GM19328 (cell line): ENCODE measurements at regions not wholly inside any gene's neighbourhood (a gene's known extent, or its start where the extent isn't known, plus 50 kb on each side); places are given as distances from the start of the nearest gene placed in this dataset.
"Not testable (repeated sequence)": the region's sequence is repeated elsewhere in the genome, so short reads cannot be mapped to it uniquely, and the experiment has no call there.

Source experiments
- ATAC-seq: cut with Tn5 transposase; IDR thresholded peaks from one replicate; pipeline ENCODE4 v1.9.1; 2021; ENCODE audit warnings: mild to moderate bottlenecking, moderate library complexity; ENCODE audit not compliant: unreplicated experiment

- no peak for ATAC-seq
These were observed 224.2 kb downstream of the RCHY1 start for GRCh38 chr4:75289914-75290582.

GRCh38 chr4:75287738-75288517, 226.3 kb downstream of the RCHY1 start:
- ATAC-seq = no peak

- ATAC-seq = no peak
These were observed 228.4 kb downstream of the RCHY1 start for GRCh38 chr4:75285837-75286236.

GRCh38 chr4:75284831-75285230, 229.4 kb downstream of the RCHY1 start:
- ATAC-seq = no peak

DNA sequence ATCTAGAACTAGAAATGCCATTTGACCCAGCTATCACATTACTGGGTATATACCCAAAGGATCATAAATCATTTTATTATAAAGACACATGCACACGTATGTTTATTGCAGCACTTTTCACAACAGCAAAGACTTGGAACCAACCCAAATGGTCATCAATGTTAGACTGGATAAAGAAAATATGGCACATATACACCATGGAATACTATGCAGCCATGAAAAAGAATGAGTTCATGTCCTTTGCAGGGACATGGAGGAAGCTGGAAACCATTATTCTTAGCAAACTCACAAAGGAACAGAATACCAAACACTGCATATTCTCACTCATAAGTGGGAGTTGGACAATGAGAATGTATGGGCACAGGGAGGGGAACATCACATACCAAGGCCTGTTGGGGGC, 233.7 kb downstream of the RCHY1 start:
- not testable (repeated sequence) for ATAC-seq

GRCh38 chr4:75259306-75259705, 254.9 kb downstream of the RCHY1 start:
- no peak for ATAC-seq

GRCh38 chr4:75255261-75255660, 258.9 kb downstream of the RCHY1 start:
- no peak for ATAC-seq

DNA sequence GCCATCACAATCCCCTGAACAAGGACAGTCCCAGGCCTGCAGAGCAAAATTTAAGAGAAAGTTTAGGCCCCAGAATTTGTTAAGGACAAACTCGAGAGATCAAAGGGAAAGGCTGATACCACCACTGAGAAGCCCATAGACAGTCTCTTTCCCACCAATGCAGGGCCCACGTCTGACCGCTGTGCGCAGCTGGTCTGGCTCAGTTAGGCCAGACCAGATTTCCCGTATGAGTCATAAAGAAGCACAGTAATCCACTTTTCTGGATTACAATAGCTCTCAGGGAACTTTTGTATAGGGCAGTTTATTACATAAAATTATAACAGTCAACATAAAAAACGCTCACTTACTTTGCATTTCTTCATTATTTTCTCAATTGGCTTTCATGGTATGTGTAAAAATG, 259.5 kb downstream of the RCHY1 start:
- ATAC-seq = no peak

DNA sequence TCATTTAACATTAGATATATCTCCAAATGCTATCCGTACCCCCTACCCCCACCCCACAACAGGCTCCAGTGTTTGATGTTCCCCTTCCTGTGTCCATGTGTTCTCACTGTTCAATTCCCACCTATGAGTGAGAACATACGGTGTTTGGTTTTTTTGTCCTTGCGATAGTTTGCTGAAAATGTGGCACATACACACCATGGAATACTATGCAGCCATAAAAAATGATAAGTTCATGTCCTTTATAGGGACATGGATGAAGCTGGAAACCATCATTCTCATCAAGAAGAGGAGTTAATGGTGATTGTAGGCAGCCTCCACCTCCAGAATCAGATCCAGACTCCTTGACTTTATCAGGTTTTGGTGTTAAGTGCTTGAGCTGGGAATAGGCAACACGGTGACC, 261.1 kb downstream of the RCHY1 start:
- ATAC-seq = not testable (repeated sequence)

DNA sequence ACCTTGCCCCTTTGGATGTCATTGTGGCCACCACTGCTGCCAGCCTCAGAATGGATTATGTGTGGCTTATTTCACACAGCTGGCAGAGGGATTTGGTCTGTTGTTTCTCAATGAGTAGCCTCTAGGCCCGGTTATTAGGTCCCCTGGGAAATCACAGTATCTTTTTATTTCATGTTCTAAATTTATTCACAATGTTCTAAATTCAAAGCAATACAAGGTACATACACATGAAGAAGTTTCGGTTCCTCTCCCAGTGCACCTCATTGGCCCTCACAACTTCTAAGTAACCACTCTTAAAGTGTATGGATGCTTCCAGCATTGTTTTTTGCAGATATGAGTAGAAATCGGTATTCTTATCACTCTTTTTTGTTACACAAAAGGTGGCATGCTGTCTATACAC, 262.7 kb downstream of the RCHY1 start:
- peak; percentile 88 for ATAC-seq

GRCh38 chr4:75249739-75250138, 264.5 kb downstream of the RCHY1 start:
- no peak for ATAC-seq

- ATAC-seq = no peak
These were observed 265.3 kb downstream of the RCHY1 start for GRCh38 chr4:75248770-75249407.

DNA sequence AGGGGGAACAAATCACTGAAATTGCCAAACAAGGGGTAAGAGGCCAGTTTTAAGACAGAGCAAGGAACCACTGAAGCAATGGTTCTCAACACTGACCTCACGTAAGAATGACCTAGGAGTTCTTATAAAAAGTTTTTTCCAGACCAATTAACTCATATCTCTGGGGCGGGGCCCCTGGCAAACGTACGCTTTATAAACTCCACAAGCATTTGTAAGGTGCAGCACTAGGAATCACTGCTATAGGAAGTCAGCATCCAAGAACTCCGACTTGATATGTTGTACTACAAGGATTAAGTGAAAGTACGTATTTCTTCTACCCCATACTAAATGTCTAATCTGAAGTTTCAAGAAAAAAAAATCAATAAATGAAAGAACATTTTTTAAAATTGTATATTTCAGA, 269.9 kb downstream of the RCHY1 start:
- no peak for ATAC-seq

DNA sequence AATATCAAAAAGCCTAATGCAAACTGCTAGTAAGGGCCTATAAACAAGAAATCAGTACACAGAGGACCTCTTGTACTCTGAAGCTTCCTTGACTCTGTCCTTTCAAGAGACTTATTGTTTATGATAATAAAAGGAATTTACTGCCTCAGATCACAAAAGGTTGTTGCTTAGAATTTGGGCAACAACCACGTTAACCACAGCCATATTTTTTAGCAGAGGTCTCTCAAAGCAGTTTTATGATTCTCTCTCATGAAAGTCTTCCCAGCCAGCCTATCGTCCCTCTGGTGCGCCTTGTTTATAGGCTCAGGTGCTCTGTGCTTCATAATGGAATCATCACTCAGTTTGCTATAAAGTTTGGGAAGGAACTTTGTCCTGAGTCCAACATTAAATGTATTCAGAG, 270.6 kb downstream of the RCHY1 start:
- ATAC-seq = no peak

GRCh38 chr4:75235359-75235951, 278.7 kb downstream of the RCHY1 start:
- ATAC-seq = peak; percentile 99

DNA sequence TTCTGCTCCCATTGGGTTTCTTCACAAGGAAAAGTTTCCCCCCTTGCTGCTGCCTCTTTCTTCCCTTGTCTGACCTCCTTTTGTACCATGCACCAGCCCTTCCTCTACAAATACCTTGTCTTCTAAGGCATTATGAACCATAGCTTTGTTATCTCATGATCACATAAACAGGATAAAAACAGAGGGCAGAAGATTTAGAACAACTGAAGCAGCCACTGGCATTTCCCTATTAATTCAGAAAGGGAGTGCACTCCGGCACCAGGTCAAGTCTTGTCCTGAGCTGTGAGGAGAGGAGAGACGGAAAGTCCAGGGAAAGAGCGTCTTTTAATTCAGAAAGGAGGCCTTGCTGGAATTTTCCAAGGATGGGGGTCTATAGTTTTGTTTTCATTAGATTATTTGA, 281.7 kb downstream of the RCHY1 start:
- ATAC-seq = no peak

- ATAC-seq = peak; percentile 75
These were observed 284.2 kb downstream of the RCHY1 start for GRCh38 chr4:75229806-75230570.

- no peak for ATAC-seq
These were observed 280.6 kb downstream of the PARM1 start for GRCh38 chr4:75213480-75213879.

DNA sequence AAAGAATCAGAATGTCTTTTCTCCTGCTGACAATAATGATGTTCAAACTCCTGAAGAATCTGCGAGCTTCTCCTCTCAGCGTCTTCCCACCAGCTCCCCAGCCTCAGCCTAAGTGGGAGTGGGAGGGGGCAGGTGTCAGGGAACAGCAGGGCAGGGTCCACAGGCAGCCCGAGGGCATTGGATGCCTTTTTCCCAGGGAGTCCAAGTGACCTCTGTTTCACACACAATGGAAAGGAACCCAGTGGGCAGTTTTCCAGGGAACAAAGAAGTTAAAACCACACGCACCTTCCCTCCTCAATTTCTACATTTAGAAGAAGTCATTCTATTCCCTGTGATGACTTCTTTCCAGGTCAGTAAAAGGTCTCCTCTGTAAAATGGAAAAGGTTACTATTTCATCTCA, 278.5 kb downstream of the PARM1 start:
- no peak for ATAC-seq

GRCh38 chr4:75207902-75208301, 275.0 kb downstream of the PARM1 start:
- ATAC-seq = no peak

- no peak for ATAC-seq
These were observed 262.2 kb downstream of the PARM1 start for GRCh38 chr4:75195111-75195510.
